DMS53 treated with DMSO at 0.1 percent for 48 hours (cell line): ENCODE measurements at regions not wholly inside any gene's neighbourhood (a gene's known extent, or its start where the extent isn't known, plus 50 kb on each side); places are given as distances from the start of the nearest gene placed in this dataset.
"Not testable (repeated sequence)": the region's sequence is repeated elsewhere in the genome, so short reads cannot be mapped to it uniquely, and the experiment has no call there.

Source experiments
- DNase-seq: peaks from one replicate; lab custom pipeline; 2025; ENCODE audit not compliant: unreplicated experiment; lab: John Stamatoyannopoulos, UW

DNA sequence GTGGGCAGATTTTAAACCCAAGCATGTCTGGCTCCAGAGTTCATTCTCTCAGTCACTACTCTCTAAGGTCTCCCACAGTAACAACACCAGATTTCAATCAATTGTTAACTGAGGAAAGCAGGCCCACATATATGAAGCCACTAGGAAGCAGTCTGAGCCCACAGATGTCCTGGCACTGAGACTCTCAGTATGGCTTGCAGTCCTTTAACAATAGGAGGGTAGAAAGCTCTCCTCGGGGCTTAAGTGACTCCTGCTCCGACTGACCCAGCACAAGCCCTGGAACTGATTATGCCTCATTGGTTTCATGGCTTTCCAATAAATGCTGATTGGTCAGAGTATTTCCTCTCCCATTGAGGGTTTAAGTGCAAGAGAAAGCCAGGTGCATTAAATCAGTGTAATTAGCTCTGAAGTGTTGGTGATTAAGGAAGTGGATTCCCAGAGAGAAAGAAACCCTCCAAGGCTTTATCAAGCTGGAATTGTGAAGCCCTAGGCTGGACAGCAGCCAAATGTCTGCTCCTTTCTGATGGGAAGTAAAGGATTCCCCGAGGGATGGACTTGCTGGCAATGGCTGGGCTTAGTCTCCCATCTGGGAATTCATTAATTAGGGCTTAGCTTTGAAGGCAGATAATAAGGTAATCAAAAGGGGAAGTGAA is 76.6 kb upstream of the PROKR2 start:
- DNase-seq, result no peak

GRCh38 chr20:5390720-5391119 is 74.0 kb upstream of the PROKR2 start:
- no peak for DNase-seq

DNA sequence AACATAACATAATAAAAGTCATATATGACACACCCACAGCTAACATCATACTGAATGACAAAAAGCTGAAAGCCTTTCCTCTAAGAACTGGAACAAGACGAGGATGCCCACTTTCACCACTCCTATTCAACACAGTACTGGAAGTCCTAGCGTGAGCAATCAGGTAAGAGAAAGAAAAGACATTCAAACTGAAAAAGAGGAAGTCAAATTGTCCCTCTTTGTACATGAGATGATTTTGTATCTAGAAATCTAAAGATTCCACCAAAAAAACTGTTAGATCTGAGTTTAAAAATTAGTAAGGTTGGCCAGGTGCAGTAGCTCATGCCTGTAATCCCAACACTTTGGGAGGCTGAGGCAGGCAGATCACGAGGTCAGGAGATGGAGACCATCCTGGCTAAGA is 70.1 kb upstream of the PROKR2 start:
- DNase-seq, result not testable (repeated sequence)

- DNase-seq, result not testable (repeated sequence)
Measured at GRCh38 chr20:5381527-5381926, 64.8 kb upstream of the PROKR2 start.

DNA sequence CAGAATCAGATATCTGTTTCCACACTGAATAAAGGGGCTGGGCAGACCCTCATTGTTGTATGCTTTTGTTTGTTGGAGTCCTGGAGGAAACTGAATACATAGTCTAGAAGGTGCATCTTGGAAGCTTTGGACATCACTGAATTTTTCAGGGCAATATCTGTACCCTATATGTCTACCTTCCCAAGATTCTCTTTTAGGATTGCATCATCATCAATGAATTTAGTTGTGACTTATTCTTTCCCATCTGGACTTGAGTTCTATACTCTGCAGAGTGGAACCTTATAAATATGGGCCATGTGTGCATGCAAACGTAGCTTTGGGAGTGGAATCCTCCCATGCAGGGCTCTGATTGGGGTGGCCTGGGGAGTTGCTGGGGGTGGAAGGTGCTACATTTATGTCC is 60.7 kb upstream of the PROKR2 start:
- no peak for DNase-seq

DNA sequence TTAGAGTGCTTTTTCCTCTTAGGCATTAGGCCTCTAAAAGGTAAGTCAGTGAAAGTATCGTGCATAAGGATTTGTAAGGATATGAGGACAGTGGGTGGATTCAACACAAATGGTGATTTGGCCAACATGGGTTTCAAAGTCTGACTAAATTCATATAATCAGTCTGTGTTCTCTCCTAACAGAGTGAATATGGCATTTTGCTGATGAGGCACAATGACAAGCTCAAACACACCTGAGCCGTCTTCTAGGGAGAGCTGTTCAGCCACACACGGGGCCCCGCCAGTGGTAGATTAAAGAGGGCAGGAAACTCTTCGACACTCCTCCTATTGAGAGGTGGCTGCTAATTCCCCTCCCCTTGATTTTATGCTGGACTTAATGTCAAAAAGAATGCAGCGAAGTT is 59.5 kb upstream of the PROKR2 start:
- no peak for DNase-seq

DNA sequence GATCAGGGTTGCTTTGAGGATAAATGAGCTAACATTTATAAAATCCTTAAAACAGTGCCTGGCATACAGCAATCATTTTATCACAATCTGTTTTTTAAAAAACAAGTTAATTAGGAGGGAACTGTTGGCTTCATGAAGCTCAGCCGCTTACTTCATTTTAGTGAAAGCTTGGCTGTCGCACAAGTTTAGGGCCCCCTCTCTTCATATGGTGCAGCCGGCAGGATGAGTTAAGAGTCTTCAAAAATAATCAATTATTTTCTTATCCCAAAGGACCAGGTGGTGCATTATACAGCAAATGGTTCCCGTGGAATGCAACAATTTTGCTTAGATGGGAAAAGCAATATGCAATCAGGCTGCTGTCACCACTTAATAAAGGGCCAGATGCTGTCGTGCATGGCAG is 57.4 kb upstream of the PROKR2 start:
- DNase-seq, result no peak

DNA sequence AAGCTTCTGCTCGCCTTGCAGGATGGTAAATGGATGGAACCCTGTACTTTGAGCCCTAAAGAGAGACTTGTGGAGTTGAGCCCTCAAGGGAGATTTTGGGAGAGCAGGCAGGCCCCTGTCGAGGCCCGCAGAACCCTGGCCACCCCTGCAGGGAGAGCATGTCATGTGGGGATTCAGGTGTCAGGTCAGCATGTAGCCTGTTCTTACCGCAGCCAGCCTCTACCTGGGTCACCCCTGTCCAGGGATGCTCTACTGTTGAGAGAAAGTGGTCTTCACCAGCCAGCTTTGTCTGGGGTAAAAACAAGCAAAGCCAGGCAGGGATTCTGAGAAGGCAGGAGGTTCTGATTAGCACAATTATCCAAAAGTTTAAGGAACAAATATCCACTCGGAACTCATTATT is 55.6 kb upstream of the PROKR2 start:
- no peak for DNase-seq

DNA sequence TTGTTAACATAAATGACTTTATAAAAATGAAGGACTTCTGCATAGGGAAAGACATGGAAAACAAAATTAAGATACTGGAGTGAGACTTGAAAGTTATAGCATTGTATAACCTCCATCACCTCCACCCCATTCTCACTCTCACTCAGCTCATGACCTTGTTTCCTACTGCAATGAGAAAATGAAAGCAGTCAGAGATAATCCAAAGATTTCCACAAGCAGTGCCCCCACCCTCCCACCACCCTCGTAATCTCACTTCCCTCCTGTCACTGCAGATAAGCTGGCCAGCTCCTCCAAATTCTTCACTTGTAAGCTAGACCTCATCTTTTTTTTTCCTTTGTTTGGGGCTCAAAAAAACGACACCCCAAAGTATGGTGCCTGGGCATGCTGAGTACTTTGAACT is 52.9 kb upstream of the PROKR2 start:
- DNase-seq, result no peak
